ENCODE measurements at regions not wholly inside any gene's neighbourhood (a gene's known extent, or its start where the extent isn't known, plus 50 kb on each side); places are given as distances from the start of the nearest gene placed in this dataset.
"Not testable (repeated sequence)": the region's sequence is repeated elsewhere in the genome, so short reads cannot be mapped to it uniquely, and the experiment has no call there.

GRCh38 chr12:90460681-90461080, 494.3 kb downstream of the CCER1 start:
- no peak for DNase-seq
- CTCF ChIA-PET: no interaction called here
- Mint-ChIP-seq H3K4me3 (no peak overlapping the region), H3K9me3 (no peaks in the 10 kb centered on the region), H3K36me3 (ENCODE audit: low read depth) (no peaks in the 10 kb centered on the region), H3K4me1 (no peaks in the 10 kb centered on the region), H3K27me3 (no peaks in the 10 kb centered on the region), H3K27ac (no peak overlapping the region)
- TF ChIP-seq CTCF (IDR thresholded peaks at IDR 0.05): no peak
- POLR2A ChIA-PET: no interaction called here
- no peak for ATAC-seq (ENCODE audit: low read depth)
- intact Hi-C loops (cut with micrococcal nuclease): no loop called here

- TF ChIP-seq CTCF (IDR thresholded peaks at IDR 0.05): no peak
- CTCF ChIA-PET: no interaction called here
- no peaks in the 10 kb centered on the region for H3K4me1 Mint-ChIP-seq
Observed at GRCh38 chr12:90456248-90456647, 498.7 kb downstream of the CCER1 start.

GRCh38 chr12:90455756-90456155, 499.2 kb downstream of the CCER1 start:
- no peak overlapping the region for H3K27ac Mint-ChIP-seq
- DNase-seq: no peak
- H3K36me3 Mint-ChIP-seq (ENCODE audit: low read depth): no peaks in the 10 kb centered on the region
- no peaks in the 10 kb centered on the region for H3K27me3 Mint-ChIP-seq
- no peaks in the 10 kb centered on the region for H3K4me1 Mint-ChIP-seq
- no peaks in the 10 kb centered on the region for H3K9me3 Mint-ChIP-seq
- ChIA-PET CTCF (no interaction called here), POLR2A (no interaction called here)
- no peak overlapping the region for H3K4me3 Mint-ChIP-seq
- TF ChIP-seq CTCF (IDR thresholded peaks at IDR 0.05): no peak
- intact Hi-C loops (cut with micrococcal nuclease): no loop called here
- no peak for ATAC-seq (ENCODE audit: low read depth)

More at GRCh38 chr12:90456248-90456647, 498.7 kb downstream of the CCER1 start:
- H3K4me3 Mint-ChIP-seq: no peak overlapping the region
- no peak overlapping the region for H3K27ac Mint-ChIP-seq
- no peaks in the 10 kb centered on the region for H3K36me3 Mint-ChIP-seq (ENCODE audit: low read depth)
- intact Hi-C loops (cut with micrococcal nuclease): no loop called here
- POLR2A ChIA-PET: no interaction called here
- no peaks in the 10 kb centered on the region for H3K27me3 Mint-ChIP-seq
- no peaks in the 10 kb centered on the region for H3K9me3 Mint-ChIP-seq
- DNase-seq (no peak), ATAC-seq (ENCODE audit: low read depth) (no peak)

- H3K27me3 Mint-ChIP-seq: no peaks in the 10 kb centered on the region
- intact Hi-C loops (cut with micrococcal nuclease): no loop called here
- no peaks in the 10 kb centered on the region for H3K4me1 Mint-ChIP-seq
- no peak overlapping the region for H3K27ac Mint-ChIP-seq
- DNase-seq (no peak), ATAC-seq (ENCODE audit: low read depth) (no peak)
- POLR2A ChIA-PET: no interaction called here
- H3K4me3 Mint-ChIP-seq: no peak overlapping the region
- TF ChIP-seq CTCF (IDR thresholded peaks at IDR 0.05): no peak
- no peaks in the 10 kb centered on the region for H3K9me3 Mint-ChIP-seq
- no peaks in the 10 kb centered on the region for H3K36me3 Mint-ChIP-seq (ENCODE audit: low read depth)
- CTCF ChIA-PET: no interaction called here
Observed at GRCh38 chr12:90449611-90450010, 505.4 kb downstream of the CCER1 start.

- H3K27ac Mint-ChIP-seq; POLR2A ChIA-PET; H3K4me3 Mint-ChIP-seq; H3K36me3 Mint-ChIP-seq (ENCODE audit: low read depth); DNase-seq; intact Hi-C loops (cut with micrococcal nuclease); CTCF ChIA-PET; ATAC-seq (ENCODE audit: low read depth); H3K27me3 Mint-ChIP-seq; H3K4me1 Mint-ChIP-seq; H3K9me3 Mint-ChIP-seq: not testable (repeated sequence)
Observed at GRCh38 chr12:90443466-90443865, 511.5 kb downstream of the CCER1 start.

- CTCF ChIA-PET: no interaction called here
- H3K9me3 Mint-ChIP-seq: peaks cover 7% of the 10 kb centered on the region
Observed at GRCh38 chr12:90441431-90441830, 513.5 kb downstream of the CCER1 start.

More at GRCh38 chr12:90441431-90441830, 513.5 kb downstream of the CCER1 start:
- ATAC-seq (ENCODE audit: low read depth): no peak
- TF ChIP-seq CTCF (IDR thresholded peaks at IDR 0.05): no peak
- intact Hi-C loops (cut with micrococcal nuclease): no loop called here
- POLR2A ChIA-PET: no interaction called here
- H3K4me1 Mint-ChIP-seq: no peaks in the 10 kb centered on the region
- no peaks in the 10 kb centered on the region for H3K36me3 Mint-ChIP-seq (ENCODE audit: low read depth)
- H3K4me3 Mint-ChIP-seq: no peak overlapping the region
- no peaks in the 10 kb centered on the region for H3K27me3 Mint-ChIP-seq
- H3K27ac Mint-ChIP-seq: no peak overlapping the region
- DNase-seq: no peak

Measured in activated B cell treated with CpG ODN at 0.5 μM for 24 hours (primary cell).